Osteoblast (primary cell): ENCODE measurements at regions not wholly inside any gene's neighbourhood (a gene's known extent, or its start where the extent isn't known, plus 50 kb on each side); places are given as distances from the start of the nearest gene placed in this dataset.

Experiments
- DNase-seq: peaks from one replicate; pipeline ENCODE4 v3.0.0; 2011; ENCODE audit warnings: low spot score, mixed read lengths; ENCODE audit not compliant: insufficient read length; ENCODE audit errors: missing footprints
- H2AFZ ChIP-seq: 2 replicates; pipeline ENCODE4 v1.6.0; 2011; ENCODE audit warnings: mild to moderate bottlenecking, low read length
- H3K27ac ChIP-seq: 2 replicates; pipeline ENCODE4 v1.5.1; 2011; ENCODE audit warnings: mild to moderate bottlenecking, low read depth, low read length, moderate library complexity
- H3K27me3 ChIP-seq: 2 replicates; pipeline ENCODE4 v1.6.0; 2012; ENCODE audit warnings: mild to moderate bottlenecking, control low read depth, inconsistent platforms, low read length, moderate library complexity; ENCODE audit not compliant: insufficient read depth
- H3K36me3 ChIP-seq: 2 replicates; pipeline ENCODE4 v1.5.1; 2011; ENCODE audit warnings: mild to moderate bottlenecking, low read length, control low read depth, moderate library complexity; ENCODE audit not compliant: insufficient read depth
- H3K4me1 ChIP-seq: 2 replicates; pipeline ENCODE4 v1.5.1; 2011; ENCODE audit warnings: mild to moderate bottlenecking, low read length, control low read depth, moderate library complexity; ENCODE audit not compliant: insufficient read depth
- H3K4me2 ChIP-seq: 2 replicates; pipeline ENCODE4 v1.6.0; 2011; ENCODE audit warnings: mild to moderate bottlenecking, low read length; ENCODE audit not compliant: insufficient read depth
- H3K4me3 ChIP-seq: fragments of 200-600 bp; sonication (generic); 3 replicates; pipeline ENCODE4 v1.5.1; 2012; ENCODE audit warnings: mild to moderate bottlenecking, low read length, inconsistent platforms; ENCODE audit not compliant: insufficient read depth
- H3K79me2 ChIP-seq: 2 replicates; pipeline ENCODE4 v1.6.0; 2012; ENCODE audit warnings: mild to moderate bottlenecking, low read length, control low read depth, inconsistent platforms; ENCODE audit not compliant: insufficient read depth
- H3K9me3 ChIP-seq: 2 replicates; pipeline ENCODE4 v1.5.1; 2011; ENCODE audit warnings: low read depth, low read length, control low read depth
- H4K20me1 ChIP-seq: 2 replicates; pipeline ENCODE4 v1.6.0; 2012; ENCODE audit warnings: mild to moderate bottlenecking, low read length, control low read depth; ENCODE audit not compliant: insufficient read depth
- CTCF ChIP-seq: IDR thresholded peaks from 2 replicates; pipeline ENCODE4 v1.5.1; 2011; ENCODE audit warnings: mild to moderate bottlenecking, low read depth, low read length, moderate library complexity; ENCODE audit errors: extremely low read depth

GRCh38 chr18:64519201-64519600 lies 370.3 kb upstream of the LINC00305 start:
- no peaks in the 10 kb centered on the region for H3K4me1 ChIP-seq
- H4K20me1 ChIP-seq = no peaks in the 10 kb centered on the region
- TF ChIP-seq CTCF = no peak
- no peaks in the 10 kb centered on the region for H3K36me3 ChIP-seq
- H3K27ac ChIP-seq = no peak overlapping the region
- peaks cover 6% of the 10 kb centered on the region for H3K9me3 ChIP-seq
- H2AFZ ChIP-seq = no peak overlapping the region
- H3K27me3 ChIP-seq = no peaks in the 10 kb centered on the region
- no peak overlapping the region for H3K4me3 ChIP-seq
- no peak for DNase-seq
- H3K79me2 ChIP-seq = no peaks in the 10 kb centered on the region
- no peak overlapping the region for H3K4me2 ChIP-seq

GRCh38 chr18:64518191-64518590 lies 369.3 kb upstream of the LINC00305 start:
- H3K4me1 ChIP-seq = no peaks in the 10 kb centered on the region
- no peaks in the 10 kb centered on the region for H3K27me3 ChIP-seq
- DNase-seq = no peak
- TF ChIP-seq CTCF = no peak
- H3K79me2 ChIP-seq = no peaks in the 10 kb centered on the region
- H3K9me3 ChIP-seq = peaks cover 6% of the 10 kb centered on the region
- no peaks in the 10 kb centered on the region for H3K36me3 ChIP-seq
- H3K4me2 ChIP-seq = no peak overlapping the region
- no peak overlapping the region for H3K4me3 ChIP-seq
- no peak overlapping the region for H2AFZ ChIP-seq
- no peak overlapping the region for H3K27ac ChIP-seq
- no peaks in the 10 kb centered on the region for H4K20me1 ChIP-seq

- no peaks in the 10 kb centered on the region for H3K4me1 ChIP-seq
- H3K79me2 ChIP-seq = no peaks in the 10 kb centered on the region
- no peaks in the 10 kb centered on the region for H3K27me3 ChIP-seq
- no peak overlapping the region for H3K4me2 ChIP-seq
- TF ChIP-seq CTCF = no peak
- no peak overlapping the region for H3K4me3 ChIP-seq
- no peaks in the 10 kb centered on the region for H3K9me3 ChIP-seq
- no peaks in the 10 kb centered on the region for H4K20me1 ChIP-seq
- no peaks in the 10 kb centered on the region for H3K36me3 ChIP-seq
- no peak overlapping the region for H3K27ac ChIP-seq
- no peak overlapping the region for H2AFZ ChIP-seq
- no peak for DNase-seq
Measured at GRCh38 chr18:64513401-64513800, 364.5 kb upstream of the LINC00305 start.

GRCh38 chr18:64490207-64490606 lies 341.3 kb upstream of the LINC00305 start:
- no peaks in the 10 kb centered on the region for H3K9me3 ChIP-seq
- no peaks in the 10 kb centered on the region for H3K4me1 ChIP-seq
- no peak overlapping the region for H3K4me2 ChIP-seq
- DNase-seq = no peak
- H3K79me2 ChIP-seq = no peaks in the 10 kb centered on the region
- no peak overlapping the region for H3K4me3 ChIP-seq
- H3K36me3 ChIP-seq = no peaks in the 10 kb centered on the region
- no peak for TF ChIP-seq CTCF
- no peaks in the 10 kb centered on the region for H4K20me1 ChIP-seq
- no peak overlapping the region for H2AFZ ChIP-seq
- H3K27me3 ChIP-seq = no peaks in the 10 kb centered on the region
- H3K27ac ChIP-seq = no peak overlapping the region
